GM13976 (cell line): ENCODE measurements at regions not wholly inside any gene's neighbourhood (a gene's known extent, or its start where the extent isn't known, plus 50 kb on each side); places are given as distances from the start of the nearest gene placed in this dataset.

ENCODE experiments used
- DNase-seq: peaks from one replicate; pipeline ENCODE4 v3.0.0; 2012; ENCODE audit warnings: low spot score
- CTCF ChIP-seq: IDR thresholded peaks from 2 replicates; pipeline ENCODE4 v1.5.1; 2012; ENCODE audit warnings: borderline replicate concordance, mild to moderate bottlenecking; ENCODE audit not compliant: insufficient read depth; ENCODE audit errors: extremely low read depth, missing control alignments, control extremely low read depth
- in situ Hi-C: fragments of 300-500 bp; cut with MboI; formaldehyde crosslinking; loops from one replicate; pipeline ENCODE4 v1.12.0; 2022; ENCODE audit warnings: low sequenced_read_pairs, mixed read lengths, inconsistent platforms; ENCODE audit not compliant: unreplicated experiment

GRCh38 chr13:21979161-21979806 lies 308.4 kb downstream of the FGF9 start:
- in situ Hi-C loops, result no loop called here
- DNase-seq, result no peak
- TF ChIP-seq CTCF, result no peak

- no peak for DNase-seq
- TF ChIP-seq CTCF, result no peak
- in situ Hi-C loops, result no loop called here
Measured at GRCh38 chr13:21980049-21980448, 309.2 kb downstream of the FGF9 start.

- no peak for TF ChIP-seq CTCF
- DNase-seq, result no peak
- in situ Hi-C loops, result no loop called here
Measured at GRCh38 chr13:21984156-21984555, 313.3 kb downstream of the FGF9 start.

GRCh38 chr13:21986602-21987001 lies 315.7 kb downstream of the FGF9 start:
- DNase-seq, result no peak
- TF ChIP-seq CTCF, result no peak
- in situ Hi-C loops, result no loop called here

GRCh38 chr13:21987793-21988192 lies 316.9 kb downstream of the FGF9 start:
- TF ChIP-seq CTCF, result no peak
- no peak for DNase-seq
- in situ Hi-C loops, result no loop called here

GRCh38 chr13:21988624-21989023 lies 317.8 kb downstream of the FGF9 start:
- no peak for TF ChIP-seq CTCF
- in situ Hi-C loops, result no loop called here
- DNase-seq, result no peak
